ENCODE measurements at regions not wholly inside any gene's neighbourhood (a gene's known extent, or its start where the extent isn't known, plus 50 kb on each side); places are given as distances from the start of the nearest gene placed in this dataset.

DNA sequence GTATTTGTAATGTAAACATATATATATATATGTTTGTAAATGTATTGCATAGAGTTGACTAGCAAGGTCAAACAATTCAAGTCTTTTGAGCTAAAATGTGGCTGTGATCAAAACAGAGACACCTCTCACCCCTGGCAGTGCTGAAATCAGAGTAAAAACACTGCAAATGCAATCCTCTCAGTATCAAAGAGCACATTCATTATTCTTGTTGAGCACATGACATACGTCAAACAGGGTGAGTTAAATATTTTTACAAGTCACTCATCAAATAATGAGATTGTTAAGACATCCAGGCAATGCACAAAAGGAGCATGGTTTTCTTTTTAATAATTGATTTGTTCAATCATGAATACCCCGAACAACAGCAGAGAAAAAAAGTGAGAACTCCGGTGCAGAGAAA is 114.1 kb upstream of the KCNIP4 start:
- no peak for DNase-seq (ENCODE audit: low spot score in 2 of 2, unreplicated experiment in 2 of 2)
- no peaks in the 10 kb centered on the region for H3K36me3 Mint-ChIP-seq
- peaks cover 15% of the 10 kb centered on the region for H3K9me3 Mint-ChIP-seq
- H3K4me3 Mint-ChIP-seq: no peak overlapping the region
- TF ChIP-seq, protein P1, sequence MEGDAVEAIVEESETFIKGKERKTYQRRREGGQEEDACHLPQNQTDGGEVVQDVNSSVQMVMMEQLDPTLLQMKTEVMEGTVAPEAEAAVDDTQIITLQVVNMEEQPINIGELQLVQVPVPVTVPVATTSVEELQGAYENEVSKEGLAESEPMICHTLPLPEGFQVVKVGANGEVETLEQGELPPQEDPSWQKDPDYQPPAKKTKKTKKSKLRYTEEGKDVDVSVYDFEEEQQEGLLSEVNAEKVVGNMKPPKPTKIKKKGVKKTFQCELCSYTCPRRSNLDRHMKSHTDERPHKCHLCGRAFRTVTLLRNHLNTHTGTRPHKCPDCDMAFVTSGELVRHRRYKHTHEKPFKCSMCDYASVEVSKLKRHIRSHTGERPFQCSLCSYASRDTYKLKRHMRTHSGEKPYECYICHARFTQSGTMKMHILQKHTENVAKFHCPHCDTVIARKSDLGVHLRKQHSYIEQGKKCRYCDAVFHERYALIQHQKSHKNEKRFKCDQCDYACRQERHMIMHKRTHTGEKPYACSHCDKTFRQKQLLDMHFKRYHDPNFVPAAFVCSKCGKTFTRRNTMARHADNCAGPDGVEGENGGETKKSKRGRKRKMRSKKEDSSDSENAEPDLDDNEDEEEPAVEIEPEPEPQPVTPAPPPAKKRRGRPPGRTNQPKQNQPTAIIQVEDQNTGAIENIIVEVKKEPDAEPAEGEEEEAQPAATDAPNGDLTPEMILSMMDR (IDR thresholded peaks at IDR 0.05; ENCODE audit: unreplicated experiment): no peak
- no peak overlapping the region for H3K27ac Mint-ChIP-seq
- peaks cover 5% of the 10 kb centered on the region for H3K27me3 Mint-ChIP-seq (ENCODE audit: low read depth)
- no peaks in the 10 kb centered on the region for H3K4me1 Mint-ChIP-seq

DNA sequence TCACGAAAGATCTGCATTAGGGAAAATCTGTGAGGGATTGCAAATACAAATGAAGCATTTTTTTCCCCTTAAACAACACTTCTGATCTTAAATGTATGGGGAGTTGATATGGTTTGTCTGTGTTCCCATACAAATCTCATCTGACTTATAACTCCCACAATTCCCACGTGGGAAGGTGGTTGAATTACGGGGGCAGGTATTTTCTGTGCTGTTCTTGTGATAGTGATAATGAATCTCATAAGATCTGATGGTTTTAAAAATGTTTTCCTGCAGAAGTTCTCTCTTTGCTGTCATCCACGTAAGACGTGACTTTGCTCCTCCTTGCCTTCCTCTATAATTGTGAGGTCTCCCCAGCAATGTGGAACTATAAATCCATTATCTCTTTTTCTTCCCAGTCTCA is 107.4 kb upstream of the KCNIP4 start:
- TF ChIP-seq, protein P1 (IDR thresholded peaks at IDR 0.05; ENCODE audit: unreplicated experiment): no peak
- Mint-ChIP-seq H3K4me1 (no peaks in the 10 kb centered on the region), H3K4me3 (no peak overlapping the region), H3K27me3 (ENCODE audit: low read depth) (peaks cover 5% of the 10 kb centered on the region), H3K9me3 (peaks cover 23% of the 10 kb centered on the region), H3K36me3 (no peaks in the 10 kb centered on the region), H3K27ac (no peak overlapping the region)
- no peak for DNase-seq (ENCODE audit: low spot score in 2 of 2, unreplicated experiment in 2 of 2)

DNA sequence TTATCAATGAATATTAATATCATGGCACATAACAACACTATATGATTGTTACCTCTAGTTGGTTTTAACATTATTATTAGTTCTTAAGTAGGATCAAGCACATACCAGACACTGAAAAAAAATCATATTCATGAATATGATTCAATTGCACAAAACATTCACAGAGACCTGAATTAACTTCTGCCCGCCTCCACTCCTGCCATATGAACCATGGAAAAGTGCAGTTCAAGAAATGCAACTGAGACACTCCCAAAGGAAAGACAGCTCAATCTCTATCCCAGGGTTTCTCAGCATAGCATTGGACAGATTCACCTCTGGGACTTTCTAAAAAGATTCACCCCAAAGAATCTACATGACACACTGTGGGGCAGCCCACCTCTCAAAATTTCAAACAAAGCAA is 103.5 kb upstream of the KCNIP4 start:
- Mint-ChIP-seq H3K27me3 (ENCODE audit: low read depth) (peaks cover 5% of the 10 kb centered on the region), H3K27ac (no peak overlapping the region), H3K9me3 (peaks cover 11% of the 10 kb centered on the region)

DNA sequence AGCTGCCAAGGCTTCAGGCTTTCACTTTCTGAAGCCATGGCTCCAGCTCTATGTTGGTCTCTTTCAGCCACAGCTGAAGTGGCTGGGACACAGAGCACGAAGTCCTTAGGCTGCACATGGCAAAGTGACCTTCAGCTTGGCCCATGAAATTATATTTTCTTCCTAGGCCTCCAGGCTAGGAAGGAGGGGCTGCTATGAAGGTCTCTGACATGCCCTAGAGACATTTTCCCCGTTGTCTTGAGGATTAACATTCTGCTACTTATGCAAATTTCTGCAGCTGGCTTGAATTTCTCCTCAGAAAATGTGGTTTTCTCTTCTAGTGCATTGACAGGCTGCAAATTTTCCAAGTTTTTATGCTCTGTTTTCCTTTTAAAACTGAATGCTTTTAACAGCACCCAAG is 99.8 kb upstream of the KCNIP4 start:
- H3K36me3 Mint-ChIP-seq: no peaks in the 10 kb centered on the region
- no peaks in the 10 kb centered on the region for H3K4me1 Mint-ChIP-seq
- no peak overlapping the region for H3K27ac Mint-ChIP-seq
- no peak overlapping the region for H3K4me3 Mint-ChIP-seq
- H3K9me3 Mint-ChIP-seq: peaks cover 5% of the 10 kb centered on the region
- H3K27me3 Mint-ChIP-seq (ENCODE audit: low read depth): peaks cover 5% of the 10 kb centered on the region
- TF ChIP-seq, protein P1 (IDR thresholded peaks at IDR 0.05; ENCODE audit: unreplicated experiment): no peak
- no peak for DNase-seq (ENCODE audit: low spot score in 2 of 2, unreplicated experiment in 2 of 2)

More for the DNA sequence above, 103.5 kb upstream of the KCNIP4 start:
- H3K4me3 Mint-ChIP-seq: no peak overlapping the region
- DNase-seq (ENCODE audit: low spot score in 2 of 2, unreplicated experiment in 2 of 2): no peak
- TF ChIP-seq, protein P1 (IDR thresholded peaks at IDR 0.05; ENCODE audit: unreplicated experiment): no peak
- no peaks in the 10 kb centered on the region for H3K36me3 Mint-ChIP-seq
- no peaks in the 10 kb centered on the region for H3K4me1 Mint-ChIP-seq

DNA sequence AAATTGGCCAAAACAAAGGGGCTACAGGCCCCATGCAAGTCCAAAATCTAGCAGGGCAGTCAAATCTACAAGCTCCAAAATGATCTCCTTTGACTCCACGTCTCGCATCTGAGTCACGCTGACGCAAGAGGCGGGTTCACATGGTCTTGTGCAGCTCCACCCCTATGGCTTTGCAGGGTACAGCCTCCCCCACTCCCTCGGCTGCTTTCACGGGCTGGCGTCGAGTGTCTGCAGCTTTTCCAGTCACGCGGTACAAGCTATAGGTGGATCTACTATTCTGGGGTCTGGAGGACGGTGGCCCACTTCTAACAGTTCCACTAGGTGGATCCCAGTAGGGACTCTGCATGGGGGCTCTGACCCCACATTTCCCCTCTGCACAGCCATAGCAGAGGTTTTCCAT is 99.2 kb upstream of the KCNIP4 start:
- Mint-ChIP-seq H3K9me3 (peaks cover 5% of the 10 kb centered on the region), H3K4me1 (no peaks in the 10 kb centered on the region), H3K4me3 (no peak overlapping the region), H3K27me3 (ENCODE audit: low read depth) (peaks cover 4% of the 10 kb centered on the region), H3K27ac (no peak overlapping the region), H3K36me3 (no peaks in the 10 kb centered on the region)
- TF ChIP-seq, protein P1 (IDR thresholded peaks at IDR 0.05; ENCODE audit: unreplicated experiment): no peak
- DNase-seq (ENCODE audit: low spot score in 2 of 2, unreplicated experiment in 2 of 2): no peak

DNA sequence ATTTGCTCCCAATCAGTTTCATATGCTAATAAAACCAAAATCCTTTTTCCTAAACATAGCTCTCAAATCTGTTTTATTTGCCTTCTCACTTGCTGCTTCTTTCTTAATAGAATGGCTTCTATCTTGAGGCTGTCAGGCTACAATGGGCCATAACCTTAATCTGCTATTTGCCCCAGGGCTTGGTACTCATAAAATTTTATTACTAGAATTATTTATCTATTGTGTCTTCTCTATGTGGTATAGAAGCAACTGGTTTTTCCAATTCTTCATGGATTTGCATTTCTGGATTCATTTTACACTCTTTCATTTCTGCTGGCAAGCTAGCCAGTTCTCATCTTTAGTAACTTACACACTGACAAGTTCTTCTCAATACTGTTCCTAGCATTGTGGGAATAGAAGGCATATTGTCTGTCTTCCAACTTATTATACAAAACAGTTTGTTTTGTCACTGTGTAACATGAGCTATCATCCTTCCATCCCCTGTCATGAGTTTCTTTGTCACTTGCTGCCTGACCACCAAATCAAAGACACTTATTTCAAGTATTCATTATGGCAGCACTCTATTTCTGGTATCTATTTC is 96.6 kb upstream of the KCNIP4 start:
- no peak for DNase-seq (ENCODE audit: low spot score in 2 of 2, unreplicated experiment in 2 of 2)
- H3K36me3 Mint-ChIP-seq: no peaks in the 10 kb centered on the region
- H3K27ac Mint-ChIP-seq: no peak overlapping the region
- peaks cover 22% of the 10 kb centered on the region for H3K9me3 Mint-ChIP-seq
- H3K4me1 Mint-ChIP-seq: no peaks in the 10 kb centered on the region
- no peaks in the 10 kb centered on the region for H3K27me3 Mint-ChIP-seq (ENCODE audit: low read depth)
- H3K4me3 Mint-ChIP-seq: no peak overlapping the region
- TF ChIP-seq, protein P1 (IDR thresholded peaks at IDR 0.05; ENCODE audit: unreplicated experiment): no peak

Measured in mesothelial cell of epicardium (in vitro differentiated cells).